B cell (primary cell): ENCODE measurements at regions not wholly inside any gene's neighbourhood (a gene's known extent, or its start where the extent isn't known, plus 50 kb on each side); places are given as distances from the start of the nearest gene placed in this dataset.

Experiments used
- ATAC-seq: fragments of 200-7000 bp; cut with Tn5 transposase; one replicate; pipeline ENCODE4 v1.10.0; 2021; ENCODE audit warnings: low read depth, mild to moderate bottlenecking, moderate number of reproducible peaks, moderate library complexity
- CTCF ChIA-PET: fragments of 350-600 bp; sonication (Branson Sonifier 250); formaldehyde crosslinking; loops from one replicate; lab custom pipeline; 2021; ENCODE audit warnings: antibody characterized with exemption, inconsistent platforms; lab: Charles Lee
- POLR2A ChIA-PET: fragments of 350-600 bp; sonication (Branson Sonifier 250); formaldehyde crosslinking; loops from one replicate; lab custom pipeline; 2021; ENCODE audit warnings: antibody characterized with exemption; lab: Charles Lee
- DNase-seq: peaks from one replicate; pipeline ENCODE4 v3.0.0; 2013
- H2AFZ ChIP-seq: 2 replicates; pipeline ENCODE4 v1.6.1; 2012; ENCODE audit warnings: mild to moderate bottlenecking, low read depth, low read length; ENCODE audit not compliant: insufficient read depth, poor library complexity, severe bottlenecking
- H3K27ac ChIP-seq, 2 donors: 1 replicate in 1 of 2; 2 replicates in 1 of 2; pipeline ENCODE4 v1.5.1; 2012 to 2013; ENCODE audit warnings: low read length in 2 of 2, mild to moderate bottlenecking in 2 of 2, moderate library complexity in 1 of 2
- H3K27me3 ChIP-seq, 4 experiments: fragments of 200-600 bp in 1 of 4; sonication (generic) in 1 of 4; replicated peaks in 1 of 4; 1 replicate in 2 of 4; 2 replicates in 2 of 4; pipeline versions ENCODE4 v1.6.1 to v1.7.0; 2013 to 2016; ENCODE audit warnings: low read length in 3 of 4, mild to moderate bottlenecking in 2 of 4, mixed read lengths in 1 of 4, moderate library complexity in 1 of 4; ENCODE audit not compliant: insufficient read depth in 4 of 4, control insufficient read depth in 3 of 4; ENCODE audit errors: control extremely low read depth in 1 of 4
- H3K36me3 ChIP-seq, 2 experiments: replicated peaks in 1 of 2; 1 replicate in 1 of 2; 2 replicates in 1 of 2; pipeline versions ENCODE4 v1.6.1 to v1.7.1; 2013; ENCODE audit warnings: low read length in 1 of 2; ENCODE audit not compliant: insufficient read depth in 2 of 2, control insufficient read depth in 1 of 2; ENCODE audit errors: control extremely low read depth in 1 of 2, extremely low read depth in 1 of 2
- H3K4me1 ChIP-seq, 2 donors: fragments of 200-600 bp in 1 of 2; sonication (generic) in 1 of 2; 1 replicate in 1 of 2; 2 replicates in 1 of 2; pipeline versions ENCODE4 v1.5.1 to v1.6.1; 2013 to 2017; ENCODE audit warnings: low read length in 2 of 2; ENCODE audit not compliant: control insufficient read depth in 2 of 2, insufficient read depth in 2 of 2
- H3K4me2 ChIP-seq: replicated peaks from 2 replicates; pipeline ENCODE3; 2012; ENCODE audit warnings: mild to moderate bottlenecking, low read depth, low read length; ENCODE audit not compliant: poor library complexity, severe bottlenecking
- H3K4me3 ChIP-seq, 5 experiments: fragments of 200-600 bp in 1 of 5; sonication (generic) in 1 of 5; 1 replicate in 3 of 5; 2 replicates in 2 of 5; pipeline versions ENCODE4 v1.5.1 to v1.7.0; 2011 to 2016; ENCODE audit warnings: low read length in 4 of 5, mild to moderate bottlenecking in 4 of 5, low read depth in 2 of 5, control low read depth in 1 of 5, moderate library complexity in 1 of 5; ENCODE audit not compliant: insufficient read depth in 1 of 5; ENCODE audit errors: control extremely low read depth in 1 of 5, extremely low read depth in 1 of 5
- H3K79me2 ChIP-seq: fragments of 200-600 bp; sonication (generic); one replicate; pipeline ENCODE4 v1.6.0; 2016; ENCODE audit warnings: low read length; ENCODE audit not compliant: control insufficient read depth, insufficient read depth
- H3K9ac ChIP-seq: fragments of 200-600 bp; sonication (generic); 2 replicates; pipeline ENCODE4 v1.6.1; 2017; ENCODE audit warnings: mild to moderate bottlenecking, low read length, moderate library complexity
- H3K9me3 ChIP-seq, 3 donors: one replicate each; pipeline versions ENCODE4 v1.6.1 to v1.7.1; 2013; ENCODE audit warnings: low read length in 2 of 3; ENCODE audit not compliant: control insufficient read depth in 2 of 3, insufficient read depth in 1 of 3; ENCODE audit errors: control extremely low read depth in 1 of 3
- H4K20me1 ChIP-seq: 2 replicates; pipeline ENCODE4 v1.6.0; 2012; ENCODE audit warnings: mild to moderate bottlenecking, low read length; ENCODE audit not compliant: insufficient read depth, control insufficient read depth, poor library complexity, severe bottlenecking
- H3K27ac Mint-ChIP-seq: one replicate; pipeline ENCODE4 v1.8.0; 2021; ENCODE audit warnings: mixed read lengths
- H3K27me3 Mint-ChIP-seq: one replicate; pipeline ENCODE4 v1.8.0; 2021; ENCODE audit warnings: mixed read lengths
- H3K4me1 Mint-ChIP-seq: one replicate; pipeline ENCODE4 v1.8.0; 2021; ENCODE audit warnings: mixed read lengths
- H3K4me3 Mint-ChIP-seq: one replicate; pipeline ENCODE4 v1.8.0; 2021; ENCODE audit warnings: mixed read lengths
- H3K9me3 Mint-ChIP-seq: one replicate; pipeline ENCODE4 v1.8.0; 2022; ENCODE audit warnings: mixed read lengths; ENCODE audit not compliant: insufficient read depth
- EZH2 ChIP-seq: IDR thresholded peaks from 2 replicates; pipeline ENCODE4 v1.6.1; 2012; ENCODE audit warnings: borderline replicate concordance, low read depth, mild to moderate bottlenecking, moderate library complexity, low read length; ENCODE audit not compliant: insufficient read depth, poor library complexity, severe bottlenecking
- WGBS: methylation state at CpG from one replicate; pipeline ENCODE4 v1.1.5; 2013; ENCODE audit warnings: missing lambda C conversion rate; ENCODE audit not compliant: insufficient coverage; 5-methylcytosine and 5-hydroxymethylcytosine counted together
- intact Hi-C: fragments of 100-400 bp; cut with micrococcal nuclease; formaldehyde crosslinking; loops from one replicate; pipeline ENCODE4 v1.10.0; 2022
- TF ChIP-seq, protein P1 (sequence below): fragments of 200-600 bp; IDR thresholded peaks from one replicate; pipeline ENCODE4 v1.8.0; 2022; ENCODE audit warnings: antibody characterized with exemption, mild to moderate bottlenecking

DNA sequence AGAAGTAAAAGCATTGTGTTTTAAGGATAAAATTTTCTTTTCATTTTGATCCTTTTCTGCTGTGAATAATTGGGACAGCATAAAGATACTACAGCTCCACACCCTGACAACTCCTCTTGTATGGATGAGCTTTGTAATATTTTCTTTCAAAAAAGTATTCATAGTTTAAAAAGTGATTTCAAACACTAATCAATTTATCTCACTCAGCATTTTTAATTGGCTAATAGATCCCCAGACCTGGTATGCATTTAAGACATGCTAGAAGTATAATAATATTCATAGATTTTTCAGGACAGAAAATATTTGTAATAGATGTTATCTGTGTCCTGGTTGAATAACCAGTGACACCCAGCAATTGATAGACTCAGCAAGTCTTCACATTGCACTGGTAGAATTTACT, 510.7 kb downstream of the RIT2 start:
- no peaks in the 10 kb centered on the region for H3K4me1 ChIP-seq
- no peak overlapping the region for H2AFZ ChIP-seq
- Mint-ChIP-seq H3K27me3 (no peaks in the 10 kb centered on the region), H3K4me1 (no peaks in the 10 kb centered on the region), H3K27ac (no peak overlapping the region), H3K9me3 (no peaks in the 10 kb centered on the region), H3K4me3 (no peak overlapping the region)
- no peak for DNase-seq
- POLR2A ChIA-PET = no interaction called here
- no peaks in the 10 kb centered on the region for H3K27me3 ChIP-seq
- H3K79me2 ChIP-seq = no peaks in the 10 kb centered on the region
- TF ChIP-seq, protein P1, sequence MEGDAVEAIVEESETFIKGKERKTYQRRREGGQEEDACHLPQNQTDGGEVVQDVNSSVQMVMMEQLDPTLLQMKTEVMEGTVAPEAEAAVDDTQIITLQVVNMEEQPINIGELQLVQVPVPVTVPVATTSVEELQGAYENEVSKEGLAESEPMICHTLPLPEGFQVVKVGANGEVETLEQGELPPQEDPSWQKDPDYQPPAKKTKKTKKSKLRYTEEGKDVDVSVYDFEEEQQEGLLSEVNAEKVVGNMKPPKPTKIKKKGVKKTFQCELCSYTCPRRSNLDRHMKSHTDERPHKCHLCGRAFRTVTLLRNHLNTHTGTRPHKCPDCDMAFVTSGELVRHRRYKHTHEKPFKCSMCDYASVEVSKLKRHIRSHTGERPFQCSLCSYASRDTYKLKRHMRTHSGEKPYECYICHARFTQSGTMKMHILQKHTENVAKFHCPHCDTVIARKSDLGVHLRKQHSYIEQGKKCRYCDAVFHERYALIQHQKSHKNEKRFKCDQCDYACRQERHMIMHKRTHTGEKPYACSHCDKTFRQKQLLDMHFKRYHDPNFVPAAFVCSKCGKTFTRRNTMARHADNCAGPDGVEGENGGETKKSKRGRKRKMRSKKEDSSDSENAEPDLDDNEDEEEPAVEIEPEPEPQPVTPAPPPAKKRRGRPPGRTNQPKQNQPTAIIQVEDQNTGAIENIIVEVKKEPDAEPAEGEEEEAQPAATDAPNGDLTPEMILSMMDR = no peak
- no peak for TF ChIP-seq EZH2
- H3K9ac ChIP-seq = no peak overlapping the region
- no peaks in the 10 kb centered on the region for H3K36me3 ChIP-seq
- CTCF ChIA-PET = no interaction called here
- no peak for ATAC-seq
- H3K27ac ChIP-seq = no peak overlapping the region
- intact Hi-C loops = no loop called here
- no peak overlapping the region for H3K4me2 ChIP-seq
- no peaks in the 10 kb centered on the region for H4K20me1 ChIP-seq
- H3K9me3 ChIP-seq = peaks cover 0 to 4% (median 0%) of the 10 kb centered on the region in 3 donors
- H3K4me3 ChIP-seq = no peak overlapping the region

DNA sequence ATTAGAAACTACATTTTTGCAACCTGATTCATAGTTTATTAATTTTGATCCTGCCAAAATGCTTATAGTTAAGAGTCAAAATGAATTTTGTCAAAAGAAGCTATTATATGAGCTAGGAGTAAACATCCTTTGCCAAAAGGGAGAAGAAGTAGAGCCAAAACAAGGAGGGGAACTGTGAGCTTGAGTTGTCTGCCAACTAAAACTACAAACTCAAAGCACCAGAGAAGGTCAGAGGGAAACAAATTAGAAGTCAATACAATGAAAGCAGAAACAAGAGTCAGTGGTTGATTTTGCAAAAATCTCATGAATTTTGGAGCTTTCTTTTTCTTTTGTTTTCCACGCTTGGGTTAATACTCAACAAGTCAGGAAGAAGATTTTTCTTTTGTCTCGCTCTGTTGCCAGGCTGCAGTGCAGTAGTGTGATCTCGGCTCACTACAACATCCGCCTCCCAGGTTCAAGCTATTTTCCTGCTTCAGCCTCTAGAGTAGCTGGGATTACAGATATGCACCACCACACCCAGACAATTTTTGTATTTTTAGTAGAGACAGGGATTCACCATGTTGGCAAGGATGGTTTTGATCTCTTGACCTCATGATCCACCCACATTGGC, 508.5 kb downstream of the RIT2 start:
- ATAC-seq (no peak), DNase-seq (no peak)
- H3K4me1 ChIP-seq = no peaks in the 10 kb centered on the region
- no peak for TF ChIP-seq EZH2
- TF ChIP-seq, protein P1 = no peak
- H3K36me3 ChIP-seq = no peaks in the 10 kb centered on the region
- no peak overlapping the region for H3K4me2 ChIP-seq
- no peaks in the 10 kb centered on the region for H3K4me1 Mint-ChIP-seq
- POLR2A ChIA-PET = no interaction called here
- CTCF ChIA-PET = no interaction called here
- 100% methylated on average over 1 of the region's 4 CpGs for WGBS
- H2AFZ ChIP-seq = no peak overlapping the region
- no peaks in the 10 kb centered on the region for H3K79me2 ChIP-seq
- intact Hi-C loops = no loop called here
- H3K9me3 ChIP-seq = peaks cover 0 to 8% (median 0%) of the 10 kb centered on the region in 3 donors
- H3K9ac ChIP-seq = no peak overlapping the region
- H3K27me3 Mint-ChIP-seq = no peaks in the 10 kb centered on the region
- no peaks in the 10 kb centered on the region for H3K9me3 Mint-ChIP-seq
- no peaks in the 10 kb centered on the region for H4K20me1 ChIP-seq
- no peak overlapping the region for H3K4me3 Mint-ChIP-seq
- H3K27ac ChIP-seq = no peak overlapping the region
- no peak overlapping the region for H3K4me3 ChIP-seq
- H3K27me3 ChIP-seq = no peaks in the 10 kb centered on the region
- H3K27ac Mint-ChIP-seq = no peak overlapping the region
